Stimulated activated CD4-positive, alpha-beta T cell treated with anti-CD3 and anti-CD28 coated beads, Interleukin-4, amount 100 ng/mL, for 48 hours (primary cell): ENCODE measurements at regions not wholly inside any gene's neighbourhood (a gene's known extent, or its start where the extent isn't known, plus 50 kb on each side); places are given as distances from the start of the nearest gene placed in this dataset.
"Not testable (repeated sequence)": the region's sequence is repeated elsewhere in the genome, so short reads cannot be mapped to it uniquely, and the experiment has no call there.

Experiments
- DNase-seq, 2 donors: peaks; one replicate each; pipeline ENCODE4 v3.0.0-alpha.2; 2020; ENCODE audit warnings: low read depth in 2 of 2

GRCh38 chr2:49677227-49677626 lies 522.9 kb upstream of the FSHR start:
- DNase-seq: no peak

GRCh38 chr2:49664827-49665226 lies 510.5 kb upstream of the FSHR start:
- DNase-seq: no peak

- DNase-seq: no peak
Measured at GRCh38 chr2:49661809-49662208, 507.5 kb upstream of the FSHR start.

GRCh38 chr2:49656853-49657252 lies 502.5 kb upstream of the FSHR start:
- DNase-seq: no peak

- DNase-seq: no peak
Measured at GRCh38 chr2:49643149-49643548, 488.8 kb upstream of the FSHR start.

- DNase-seq: no peak
Measured at GRCh38 chr2:49640630-49641029, 486.3 kb upstream of the FSHR start.

GRCh38 chr2:49621016-49621415 lies 466.7 kb upstream of the FSHR start:
- no peak for DNase-seq

- no peak for DNase-seq
Measured at GRCh38 chr2:49619804-49620203, 465.5 kb upstream of the FSHR start.

- no peak for DNase-seq
Measured at GRCh38 chr2:49618491-49618890, 464.2 kb upstream of the FSHR start.

- no peak for DNase-seq
Measured at GRCh38 chr2:49616800-49617199, 462.5 kb upstream of the FSHR start.

- DNase-seq: not testable (repeated sequence)
Measured at GRCh38 chr2:49611796-49612195, 457.5 kb upstream of the FSHR start.

- DNase-seq: no peak
Measured at GRCh38 chr2:49600524-49600923, 446.2 kb upstream of the FSHR start.

- DNase-seq: no peak
Measured at GRCh38 chr2:49598231-49598630, 443.9 kb upstream of the FSHR start.

GRCh38 chr2:49585921-49586320 lies 431.6 kb upstream of the FSHR start:
- no peak for DNase-seq

- no peak for DNase-seq
Measured at GRCh38 chr2:49582946-49583345, 428.6 kb upstream of the FSHR start.

GRCh38 chr2:49577041-49577440 lies 422.7 kb upstream of the FSHR start:
- no peak for DNase-seq

- DNase-seq: no peak
Measured at GRCh38 chr2:49569176-49569575, 414.9 kb upstream of the FSHR start.

- DNase-seq: no peak
Measured at GRCh38 chr2:49567811-49568600, 413.7 kb upstream of the FSHR start.

- DNase-seq: no peak
Measured at GRCh38 chr2:49567021-49567420, 412.7 kb upstream of the FSHR start.

- DNase-seq: no peak
Measured at GRCh38 chr2:49553658-49554057, 399.3 kb upstream of the FSHR start.

GRCh38 chr2:49532702-49533101 lies 378.4 kb upstream of the FSHR start:
- DNase-seq: no peak

GRCh38 chr2:49515996-49516782 lies 361.9 kb upstream of the FSHR start:
- DNase-seq: no peak

- DNase-seq: no peak
Measured at GRCh38 chr2:49514201-49514600, 359.9 kb upstream of the FSHR start.
